ENCODE measurements at regions not wholly inside any gene's neighbourhood (a gene's known extent, or its start where the extent isn't known, plus 50 kb on each side); places are given as distances from the start of the nearest gene placed in this dataset.

GRCh38 chr9:21558079-21558478 lies 76.0 kb upstream of the IFNE start:
- Mint-ChIP-seq H3K4me3 (peak overlapping the region; percentile 80 to 93), H3K4me1 (peaks cover 14 to 24% of the 10 kb centered on the region in 2 experiments), H3K27ac (no peak overlapping the region), H3K9me3 (no peaks in the 10 kb centered on the region), H3K36me3 (ENCODE audit: insufficient read depth in 1 of 3, low read depth in 3 of 3) (no peaks in the 10 kb centered on the region; a peak in 1 of 7 replicates), H3K27me3 (ENCODE audit: low read depth) (peaks cover 20% of the 10 kb centered on the region)
- Histone ChIP-seq H4K8ac (replicated peaks; ENCODE audit: insufficient read length, low read depth, low read length) (no peak overlapping the region), H3K79me1 (ENCODE audit: insufficient read depth, low read depth, low read length, poor library complexity, severe bottlenecking) (no peaks in the 10 kb centered on the region), H3K18ac (ENCODE audit: insufficient read length, low read depth, low read length) (no peak overlapping the region), H4K91ac (ENCODE audit: insufficient read length, low read depth, low read length) (no peak overlapping the region), H2BK15ac (ENCODE audit: low read depth, low read length) (no peak overlapping the region), H3K9ac (ENCODE audit: extremely low read depth, insufficient read length, low read length) (no peak overlapping the region), H2BK5ac (ENCODE audit: insufficient read length, low read length) (no peak overlapping the region), H3K56ac (ENCODE audit: insufficient read length, low read depth, low read length) (no peak overlapping the region), H3K14ac (ENCODE audit: insufficient read depth, low read length) (no peak overlapping the region), H2BK12ac (ENCODE audit: insufficient read length, low read depth, low read length) (no peak overlapping the region), H4K20me1 (ENCODE audit: control insufficient read depth, insufficient read depth, insufficient read length) (no peaks in the 10 kb centered on the region), H3K9me3 (ENCODE audit: control insufficient read depth, low read depth, low read length) (no peaks in the 10 kb centered on the region), H3K27ac (ENCODE audit: insufficient read length, low read depth, low read length) (no peak overlapping the region), H3K4me2 (ENCODE audit: insufficient read depth, insufficient read length, low read length) (no peak overlapping the region), H2AK5ac (ENCODE audit: insufficient read length, low read length) (no peak overlapping the region), H3K4ac (ENCODE audit: low read depth, low read length) (no peak overlapping the region), H3T11ph (ENCODE audit: low read length) (no peak overlapping the region), H3K23me2 (ENCODE audit: insufficient read length, low read depth, low read length, poor library complexity, severe bottlenecking) (peaks cover 10% of the 10 kb centered on the region), H2BK20ac (ENCODE audit: low read depth, low read length, poor library complexity, severe bottlenecking) (no peak overlapping the region), H4K5ac (ENCODE audit: insufficient read length, low read depth, low read length) (no peak overlapping the region), H3K79me2 (ENCODE audit: insufficient read depth, low read length) (no peaks in the 10 kb centered on the region), H2BK120ac (ENCODE audit: low read depth, low read length, poor library complexity, severe bottlenecking) (no peak overlapping the region), H2AFZ (ENCODE audit: low read length) (no peak overlapping the region), H3K27me3 (ENCODE audit: insufficient read depth, low read length) (no peaks in the 10 kb centered on the region), H3K23ac (ENCODE audit: insufficient read length, low read depth, low read length) (no peak overlapping the region), H3K4me1 (ENCODE audit: insufficient read depth, low read length) (peaks cover 2% of the 10 kb centered on the region; the same call in 1 of the 2 replicates)
- TF ChIP-seq, protein P1, sequence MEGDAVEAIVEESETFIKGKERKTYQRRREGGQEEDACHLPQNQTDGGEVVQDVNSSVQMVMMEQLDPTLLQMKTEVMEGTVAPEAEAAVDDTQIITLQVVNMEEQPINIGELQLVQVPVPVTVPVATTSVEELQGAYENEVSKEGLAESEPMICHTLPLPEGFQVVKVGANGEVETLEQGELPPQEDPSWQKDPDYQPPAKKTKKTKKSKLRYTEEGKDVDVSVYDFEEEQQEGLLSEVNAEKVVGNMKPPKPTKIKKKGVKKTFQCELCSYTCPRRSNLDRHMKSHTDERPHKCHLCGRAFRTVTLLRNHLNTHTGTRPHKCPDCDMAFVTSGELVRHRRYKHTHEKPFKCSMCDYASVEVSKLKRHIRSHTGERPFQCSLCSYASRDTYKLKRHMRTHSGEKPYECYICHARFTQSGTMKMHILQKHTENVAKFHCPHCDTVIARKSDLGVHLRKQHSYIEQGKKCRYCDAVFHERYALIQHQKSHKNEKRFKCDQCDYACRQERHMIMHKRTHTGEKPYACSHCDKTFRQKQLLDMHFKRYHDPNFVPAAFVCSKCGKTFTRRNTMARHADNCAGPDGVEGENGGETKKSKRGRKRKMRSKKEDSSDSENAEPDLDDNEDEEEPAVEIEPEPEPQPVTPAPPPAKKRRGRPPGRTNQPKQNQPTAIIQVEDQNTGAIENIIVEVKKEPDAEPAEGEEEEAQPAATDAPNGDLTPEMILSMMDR (conservative IDR thresholded peaks at IDR 0.05) = no peak
- no CpG with 5 or more reads among the region's 1 CpG for WGBS (ENCODE audit: extremely low coverage, insufficient read length, low lambda C conversion rate)
- no peak for DNase-seq

All from H9 (cell line).